ENCODE measurements at regions not wholly inside any gene's neighbourhood (a gene's known extent, or its start where the extent isn't known, plus 50 kb on each side); places are given as distances from the start of the nearest gene placed in this dataset.

DNA sequence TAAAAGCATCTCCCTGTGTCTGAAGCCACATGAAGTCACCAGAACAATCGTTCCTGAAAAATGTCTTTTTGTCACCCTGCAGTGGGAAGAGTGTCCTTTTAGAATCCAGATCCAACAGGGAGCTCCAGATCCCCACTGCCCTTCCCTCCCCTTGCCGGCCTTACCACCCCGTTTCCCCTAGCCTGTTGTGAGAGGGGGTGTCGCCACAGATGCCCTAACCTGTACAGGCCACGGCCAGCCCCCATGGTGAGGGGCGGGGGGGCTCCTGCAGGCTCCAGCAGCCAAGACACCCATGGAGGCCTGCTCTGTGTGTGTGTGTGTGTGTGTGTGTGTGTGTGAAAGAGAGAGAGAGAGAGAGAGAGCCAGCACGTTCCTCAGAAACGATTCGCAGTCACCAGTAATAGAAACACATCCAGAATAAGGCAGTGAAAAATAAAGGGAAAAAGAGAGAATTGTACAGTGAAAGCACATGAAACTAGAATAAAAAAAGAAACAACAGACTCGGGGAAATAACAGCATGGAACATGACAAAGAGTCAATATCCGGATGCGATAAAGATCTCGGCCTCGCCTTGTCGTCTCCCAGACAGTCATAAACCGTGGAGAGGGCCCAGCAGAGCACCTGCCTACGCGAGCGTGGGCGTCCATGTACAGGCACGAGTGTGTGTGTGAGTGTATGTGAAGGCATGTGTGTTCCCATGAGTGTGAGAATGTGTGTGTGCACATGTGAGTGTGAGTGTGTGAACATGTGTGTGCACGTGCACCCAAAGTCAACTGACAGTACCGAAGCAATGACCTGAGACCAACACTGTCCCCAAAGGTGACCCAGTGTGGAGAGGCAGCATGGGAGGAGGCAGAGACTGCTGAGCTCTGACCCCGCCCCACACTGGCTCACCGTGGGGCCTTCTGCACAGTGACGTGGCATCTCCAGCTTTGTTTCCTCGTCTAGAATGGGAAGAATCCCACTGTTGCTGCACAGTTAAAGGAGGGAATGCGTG lies 303.8 kb downstream of the NPHP4 start:
- H3K4me1 Mint-ChIP-seq = no peaks in the 10 kb centered on the region
- H3K36me3 Mint-ChIP-seq (ENCODE audit: low read depth) = no peaks in the 10 kb centered on the region
- H3K27ac Mint-ChIP-seq = no peak overlapping the region
- CTCF ChIA-PET = no interaction called here
- POLR2A ChIA-PET = no interaction called here
- intact Hi-C loops (cut with micrococcal nuclease) = no loop called here
- DNase-seq (no peak), ATAC-seq (ENCODE audit: low read depth) (no peak)
- TF ChIP-seq, protein P1, sequence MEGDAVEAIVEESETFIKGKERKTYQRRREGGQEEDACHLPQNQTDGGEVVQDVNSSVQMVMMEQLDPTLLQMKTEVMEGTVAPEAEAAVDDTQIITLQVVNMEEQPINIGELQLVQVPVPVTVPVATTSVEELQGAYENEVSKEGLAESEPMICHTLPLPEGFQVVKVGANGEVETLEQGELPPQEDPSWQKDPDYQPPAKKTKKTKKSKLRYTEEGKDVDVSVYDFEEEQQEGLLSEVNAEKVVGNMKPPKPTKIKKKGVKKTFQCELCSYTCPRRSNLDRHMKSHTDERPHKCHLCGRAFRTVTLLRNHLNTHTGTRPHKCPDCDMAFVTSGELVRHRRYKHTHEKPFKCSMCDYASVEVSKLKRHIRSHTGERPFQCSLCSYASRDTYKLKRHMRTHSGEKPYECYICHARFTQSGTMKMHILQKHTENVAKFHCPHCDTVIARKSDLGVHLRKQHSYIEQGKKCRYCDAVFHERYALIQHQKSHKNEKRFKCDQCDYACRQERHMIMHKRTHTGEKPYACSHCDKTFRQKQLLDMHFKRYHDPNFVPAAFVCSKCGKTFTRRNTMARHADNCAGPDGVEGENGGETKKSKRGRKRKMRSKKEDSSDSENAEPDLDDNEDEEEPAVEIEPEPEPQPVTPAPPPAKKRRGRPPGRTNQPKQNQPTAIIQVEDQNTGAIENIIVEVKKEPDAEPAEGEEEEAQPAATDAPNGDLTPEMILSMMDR (IDR thresholded peaks at IDR 0.05) = no peak
- peaks cover 5% of the 10 kb centered on the region for H3K27me3 Mint-ChIP-seq
- no peaks in the 10 kb centered on the region for H3K9me3 Mint-ChIP-seq
- no peak overlapping the region for H3K4me3 Mint-ChIP-seq

DNA sequence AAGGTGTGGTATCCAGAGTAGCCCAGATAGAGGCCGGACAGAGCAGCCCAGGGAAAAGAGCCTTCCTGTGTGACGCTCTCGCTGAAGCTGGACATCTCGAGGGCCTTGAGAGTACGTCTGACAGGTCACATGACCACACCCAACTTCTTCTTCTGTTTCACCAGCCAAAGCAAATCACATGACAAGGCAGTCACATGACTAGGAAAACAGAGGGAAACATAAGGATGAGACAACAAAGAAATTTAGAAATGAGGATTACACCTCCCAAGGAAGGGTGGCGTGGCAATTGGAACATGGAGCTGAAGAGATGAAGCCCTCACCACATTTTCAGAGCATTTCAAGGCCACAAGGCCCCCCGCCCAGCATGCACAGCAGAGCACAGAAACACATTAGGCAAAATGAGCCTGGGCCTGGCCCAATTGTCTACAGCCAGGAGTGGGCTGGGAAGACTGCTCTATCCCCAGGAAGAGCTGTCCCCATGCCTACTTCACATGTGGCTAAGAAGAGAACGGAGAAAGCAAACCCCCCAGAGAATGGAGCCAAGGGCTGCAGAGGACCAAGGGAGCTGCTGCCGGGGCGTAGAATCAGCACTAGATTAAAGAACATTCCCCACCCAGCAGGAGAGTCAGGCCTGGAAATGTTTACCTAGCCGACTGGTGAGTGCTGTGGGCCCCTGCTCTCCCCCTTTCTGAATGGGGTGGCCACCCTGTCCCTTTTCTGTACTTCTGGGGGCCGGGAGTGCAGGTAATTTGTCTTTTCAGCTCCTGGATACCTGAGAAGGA lies 305.1 kb downstream of the NPHP4 start:
- Mint-ChIP-seq H3K9me3 (no peaks in the 10 kb centered on the region), H3K36me3 (ENCODE audit: low read depth) (no peaks in the 10 kb centered on the region), H3K27me3 (peaks cover 5% of the 10 kb centered on the region), H3K27ac (no peak overlapping the region), H3K4me1 (no peaks in the 10 kb centered on the region), H3K4me3 (no peak overlapping the region)
- TF ChIP-seq, protein P1 (IDR thresholded peaks at IDR 0.05) = no peak
- no peak for DNase-seq
- CTCF ChIA-PET = no interaction called here
- ATAC-seq (ENCODE audit: low read depth) = no peak
- intact Hi-C loops (cut with micrococcal nuclease) = no loop called here
- POLR2A ChIA-PET = no interaction called here

DNA sequence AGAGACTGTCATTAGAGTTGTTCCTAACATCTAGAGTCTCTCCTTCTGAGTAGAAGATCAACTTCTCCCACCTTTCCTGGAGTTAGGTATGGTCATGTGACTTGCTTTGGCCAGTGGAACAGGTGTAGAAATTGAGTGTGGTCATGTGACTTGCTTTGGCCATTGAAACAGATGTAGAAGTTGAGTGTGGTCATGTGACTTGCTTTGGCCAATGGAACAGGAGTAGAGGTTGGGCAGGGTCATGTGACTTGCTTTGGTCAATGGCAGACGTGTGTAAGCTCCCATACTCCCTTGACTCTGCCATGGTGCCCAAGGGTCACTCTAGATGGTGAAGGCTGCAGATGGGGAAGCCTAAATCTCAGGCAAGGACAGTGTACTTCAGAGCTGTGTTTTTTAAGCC lies 306.0 kb downstream of the NPHP4 start:
- intact Hi-C loops (cut with micrococcal nuclease) = no loop called here
- TF ChIP-seq, protein P1 (IDR thresholded peaks at IDR 0.05) = no peak
- Mint-ChIP-seq H3K27me3 (peaks cover 5% of the 10 kb centered on the region), H3K36me3 (ENCODE audit: low read depth) (no peaks in the 10 kb centered on the region), H3K4me3 (no peak overlapping the region), H3K9me3 (no peaks in the 10 kb centered on the region), H3K27ac (no peak overlapping the region), H3K4me1 (no peaks in the 10 kb centered on the region)
- DNase-seq (no peak), ATAC-seq (ENCODE audit: low read depth) (no peak)
- POLR2A ChIA-PET = no interaction called here
- CTCF ChIA-PET = no interaction called here

DNA sequence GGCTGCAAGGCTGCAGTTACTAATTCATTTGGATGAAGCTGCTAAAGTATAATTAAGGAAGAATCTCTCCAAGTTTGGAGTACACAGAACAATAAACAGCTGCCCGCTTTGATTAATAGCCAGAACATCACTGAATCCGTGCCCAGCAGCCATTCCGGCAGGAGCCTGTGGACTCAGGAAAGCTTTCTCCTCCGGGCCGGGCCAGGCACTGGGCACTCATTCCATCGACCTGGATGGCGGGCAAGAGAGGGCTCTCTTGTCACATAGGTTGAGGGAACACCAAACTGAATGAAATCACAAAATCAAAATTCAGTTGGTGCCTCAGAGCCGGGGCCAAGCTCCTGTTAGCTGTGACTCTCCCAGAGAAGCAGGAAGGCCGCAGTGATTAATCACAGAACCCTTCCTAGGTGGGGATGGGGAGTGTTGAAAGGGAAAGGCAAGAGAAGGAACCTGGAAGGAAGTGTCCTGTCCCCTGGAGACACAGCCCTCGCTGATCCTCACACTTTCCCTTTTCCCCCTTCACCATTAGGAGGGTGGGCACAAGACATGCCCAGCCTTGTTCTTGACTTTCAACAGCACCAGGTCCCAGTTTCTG lies 306.7 kb downstream of the NPHP4 start:
- H3K36me3 Mint-ChIP-seq (ENCODE audit: low read depth) = no peaks in the 10 kb centered on the region
- H3K27ac Mint-ChIP-seq = no peak overlapping the region
- TF ChIP-seq, protein P1 (IDR thresholded peaks at IDR 0.05) = no peak
- no peak overlapping the region for H3K4me3 Mint-ChIP-seq
- ChIA-PET CTCF (no interaction called here), POLR2A (no interaction called here)
- no peaks in the 10 kb centered on the region for H3K4me1 Mint-ChIP-seq
- ATAC-seq (ENCODE audit: low read depth) = no peak
- intact Hi-C loops (cut with micrococcal nuclease) = no loop called here
- DNase-seq = no peak
- H3K9me3 Mint-ChIP-seq = no peaks in the 10 kb centered on the region
- H3K27me3 Mint-ChIP-seq = peaks cover 5% of the 10 kb centered on the region

DNA sequence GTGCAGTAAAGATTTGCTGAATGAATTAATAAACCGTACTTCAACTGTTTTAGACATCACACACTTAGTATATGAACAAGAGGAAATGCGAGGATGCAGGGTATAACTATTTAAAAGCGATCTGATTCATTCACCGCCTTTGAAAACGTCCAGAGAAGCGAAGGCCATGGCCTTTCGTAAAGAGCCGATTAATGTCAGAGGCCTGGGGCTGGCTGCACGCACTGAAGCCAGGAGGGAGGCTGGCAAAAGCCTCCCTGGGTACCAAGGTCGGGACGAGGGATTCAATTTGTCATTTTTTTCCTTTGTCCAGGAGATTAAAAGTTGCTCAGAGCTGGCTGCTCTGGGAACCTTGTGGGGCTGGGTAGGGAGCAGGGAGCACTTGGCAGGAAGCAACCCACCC lies 307.4 kb downstream of the NPHP4 start:
- H3K27ac Mint-ChIP-seq = no peak overlapping the region
- ChIA-PET POLR2A (no interaction called here), CTCF (no interaction called here)
- ATAC-seq (ENCODE audit: low read depth) (no peak), DNase-seq (no peak)
- H3K4me3 Mint-ChIP-seq = no peak overlapping the region
- peaks cover 5% of the 10 kb centered on the region for H3K27me3 Mint-ChIP-seq
- no peaks in the 10 kb centered on the region for H3K36me3 Mint-ChIP-seq (ENCODE audit: low read depth)
- no peaks in the 10 kb centered on the region for H3K9me3 Mint-ChIP-seq
- TF ChIP-seq, protein P1 (IDR thresholded peaks at IDR 0.05) = no peak
- intact Hi-C loops (cut with micrococcal nuclease) = no loop called here
- H3K4me1 Mint-ChIP-seq = no peaks in the 10 kb centered on the region

Data from activated B cell treated with CpG ODN at 0.5 μM for 24 hours (primary cell).